ENCODE measurements at regions not wholly inside any gene's neighbourhood (a gene's known extent, or its start where the extent isn't known, plus 50 kb on each side); places are given as distances from the start of the nearest gene placed in this dataset.
"Not testable (repeated sequence)": the region's sequence is repeated elsewhere in the genome, so short reads cannot be mapped to it uniquely, and the experiment has no call there.

DNA sequence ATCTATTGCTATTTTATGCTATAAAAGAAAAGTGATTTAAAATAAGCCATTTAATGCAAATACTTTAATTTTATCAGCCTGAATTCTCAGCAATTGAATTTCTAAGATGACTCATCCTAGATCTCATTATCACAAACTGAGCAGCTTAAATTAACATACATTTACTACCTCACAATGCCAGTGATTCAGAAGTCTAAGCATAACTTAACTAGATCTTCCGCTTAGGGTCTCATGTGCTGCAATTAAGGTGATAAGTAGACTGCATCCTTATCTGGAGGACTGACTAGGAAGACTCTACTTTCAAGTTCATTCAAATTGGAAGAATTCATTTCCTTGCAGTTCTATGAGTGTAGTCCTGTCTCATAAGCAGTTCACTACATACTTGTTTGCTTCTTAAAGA is 286.6 kb downstream of the COL11A1 start:
- Mint-ChIP-seq H3K9me3 (no peaks in the 10 kb centered on the region), H3K27ac (no peak overlapping the region), H3K36me3 (no peaks in the 10 kb centered on the region), H3K4me3 (no peak overlapping the region), H3K27me3 (no peaks in the 10 kb centered on the region), H3K4me1 (no peaks in the 10 kb centered on the region)
- no peak for ATAC-seq

DNA sequence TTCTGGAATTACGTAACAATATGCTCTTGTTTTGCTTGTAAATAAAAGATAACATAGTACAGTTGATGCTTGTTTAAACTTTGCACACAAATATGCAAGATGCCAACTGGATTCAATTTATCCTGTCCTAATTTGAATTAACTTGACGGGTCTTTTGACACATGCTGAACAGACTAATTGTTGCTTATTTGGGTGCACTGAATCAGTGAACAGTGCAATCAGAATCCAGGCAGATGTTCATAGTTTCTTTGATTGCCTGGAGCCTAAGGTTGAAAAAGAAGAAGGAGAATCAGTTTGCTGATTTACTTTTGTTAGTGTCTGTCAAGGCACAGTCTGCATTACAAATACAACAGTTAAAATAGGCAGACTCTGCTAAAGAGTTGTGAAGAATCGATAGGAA is 307.9 kb downstream of the COL11A1 start:
- Mint-ChIP-seq H3K4me3 (no peak overlapping the region), H3K9me3 (no peaks in the 10 kb centered on the region), H3K27me3 (no peaks in the 10 kb centered on the region), H3K4me1 (no peaks in the 10 kb centered on the region), H3K36me3 (no peaks in the 10 kb centered on the region), H3K27ac (no peak overlapping the region)
- ATAC-seq: no peak

DNA sequence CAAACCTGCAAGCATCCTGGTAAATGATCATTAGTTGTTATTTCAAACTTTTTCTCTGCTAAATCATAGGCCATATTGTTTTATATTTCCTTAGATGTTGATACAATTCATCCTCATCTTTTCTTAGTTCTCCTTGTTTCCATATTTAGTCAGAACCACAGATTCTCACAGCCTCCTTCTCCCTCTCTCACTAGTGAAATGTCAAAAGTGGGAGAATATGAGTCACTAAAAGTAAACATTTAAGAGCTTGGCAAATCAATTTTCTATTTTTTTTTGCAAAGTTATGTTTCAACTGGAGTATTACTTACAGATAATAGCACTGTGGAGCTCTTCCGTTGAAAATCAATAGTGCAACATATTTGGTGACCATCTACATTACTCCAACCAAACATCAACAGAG is 308.8 kb downstream of the COL11A1 start:
- H3K9me3 Mint-ChIP-seq: no peaks in the 10 kb centered on the region
- no peak overlapping the region for H3K4me3 Mint-ChIP-seq
- no peaks in the 10 kb centered on the region for H3K36me3 Mint-ChIP-seq
- no peaks in the 10 kb centered on the region for H3K27me3 Mint-ChIP-seq
- H3K4me1 Mint-ChIP-seq: no peaks in the 10 kb centered on the region
- no peak for ATAC-seq
- H3K27ac Mint-ChIP-seq: no peak overlapping the region

DNA sequence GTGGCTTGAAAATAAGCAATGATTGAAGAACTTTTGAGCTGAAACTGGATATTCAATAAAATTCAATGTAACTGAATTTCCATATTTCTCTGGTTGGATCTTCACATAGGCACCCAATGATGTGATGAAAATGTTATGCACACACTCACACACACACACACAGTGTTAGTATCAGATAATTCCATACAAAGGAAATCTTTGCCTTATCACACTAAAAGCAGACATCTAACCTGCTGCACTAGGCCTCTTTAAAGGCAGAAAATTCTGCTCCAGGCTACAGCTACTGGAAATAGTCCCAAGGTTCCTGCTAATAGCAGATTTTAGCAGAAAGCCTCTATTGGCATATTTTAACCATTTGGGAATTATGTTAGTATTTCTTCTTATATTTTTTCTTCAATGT is 309.6 kb downstream of the COL11A1 start:
- no peak overlapping the region for H3K27ac Mint-ChIP-seq
- H3K9me3 Mint-ChIP-seq: no peaks in the 10 kb centered on the region
- H3K27me3 Mint-ChIP-seq: no peaks in the 10 kb centered on the region
- no peak for ATAC-seq
- no peak overlapping the region for H3K4me3 Mint-ChIP-seq
- H3K36me3 Mint-ChIP-seq: no peaks in the 10 kb centered on the region
- no peaks in the 10 kb centered on the region for H3K4me1 Mint-ChIP-seq

DNA sequence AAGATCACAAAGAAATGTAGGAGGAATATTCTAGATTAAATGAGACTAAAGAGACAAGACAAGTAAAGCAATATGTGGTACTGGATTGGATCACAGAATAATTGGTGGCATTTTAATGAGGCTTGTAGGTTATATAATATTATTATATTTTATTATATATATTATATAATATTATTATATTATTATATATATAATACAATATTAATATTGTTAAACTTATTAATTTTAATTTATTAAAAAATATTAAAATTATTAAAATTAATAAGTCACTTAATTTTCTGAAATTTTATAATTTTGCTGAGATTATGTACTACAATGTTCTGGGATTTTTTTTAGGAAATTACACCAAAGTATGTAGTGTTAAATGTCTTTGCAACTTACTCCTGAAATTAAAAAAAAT is 311.9 kb downstream of the COL11A1 start:
- Mint-ChIP-seq H3K36me3 (no peaks in the 10 kb centered on the region), H3K27ac (no peak overlapping the region), H3K4me3 (no peak overlapping the region), H3K9me3 (no peaks in the 10 kb centered on the region), H3K27me3 (no peaks in the 10 kb centered on the region), H3K4me1 (no peaks in the 10 kb centered on the region)
- ATAC-seq: no peak

DNA sequence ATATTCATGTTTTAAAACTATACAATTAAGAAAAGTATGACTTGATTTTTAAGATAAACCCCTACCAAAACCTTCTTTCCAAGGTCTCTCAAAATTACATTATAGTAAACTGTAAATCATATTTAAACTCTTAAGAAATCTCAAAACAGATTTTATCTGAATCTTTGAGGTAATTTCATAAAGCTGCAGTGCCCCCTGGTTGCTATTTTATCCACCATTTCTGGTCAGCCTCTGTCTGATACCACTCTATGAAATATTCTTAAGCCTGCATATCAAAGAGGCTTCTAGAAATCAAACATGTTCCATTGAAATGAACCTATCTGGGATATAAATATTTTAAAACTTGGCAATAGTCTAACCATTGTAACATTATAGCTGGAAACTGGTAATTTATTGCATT is 317.3 kb downstream of the COL11A1 start:
- no peaks in the 10 kb centered on the region for H3K27me3 Mint-ChIP-seq
- no peaks in the 10 kb centered on the region for H3K9me3 Mint-ChIP-seq
- no peak overlapping the region for H3K4me3 Mint-ChIP-seq
- H3K27ac Mint-ChIP-seq: no peak overlapping the region
- ATAC-seq: no peak
- no peaks in the 10 kb centered on the region for H3K36me3 Mint-ChIP-seq
- no peaks in the 10 kb centered on the region for H3K4me1 Mint-ChIP-seq

DNA sequence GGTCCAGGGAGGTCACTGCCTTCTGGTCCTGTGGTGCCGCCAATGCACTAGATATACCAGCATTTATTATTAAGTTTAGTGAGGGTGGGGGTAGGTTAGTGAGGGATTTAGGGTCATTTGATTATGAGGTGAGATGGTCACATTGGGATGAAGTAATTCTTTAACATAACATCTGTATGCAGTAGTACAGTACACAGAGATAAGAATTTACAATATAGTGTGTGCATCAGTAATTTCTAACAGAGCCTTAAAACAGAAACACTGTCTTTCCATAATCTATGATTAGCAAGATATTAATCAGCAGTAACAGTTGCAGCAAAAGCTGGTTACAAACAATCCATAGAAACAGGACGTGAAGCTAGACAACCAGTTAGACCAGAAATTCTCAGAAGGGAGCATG is 318.4 kb downstream of the COL11A1 start:
- not testable (repeated sequence) for ATAC-seq, H3K4me3 Mint-ChIP-seq, H3K27me3 Mint-ChIP-seq, H3K4me1 Mint-ChIP-seq, H3K27ac Mint-ChIP-seq, H3K9me3 Mint-ChIP-seq, H3K36me3 Mint-ChIP-seq

DNA sequence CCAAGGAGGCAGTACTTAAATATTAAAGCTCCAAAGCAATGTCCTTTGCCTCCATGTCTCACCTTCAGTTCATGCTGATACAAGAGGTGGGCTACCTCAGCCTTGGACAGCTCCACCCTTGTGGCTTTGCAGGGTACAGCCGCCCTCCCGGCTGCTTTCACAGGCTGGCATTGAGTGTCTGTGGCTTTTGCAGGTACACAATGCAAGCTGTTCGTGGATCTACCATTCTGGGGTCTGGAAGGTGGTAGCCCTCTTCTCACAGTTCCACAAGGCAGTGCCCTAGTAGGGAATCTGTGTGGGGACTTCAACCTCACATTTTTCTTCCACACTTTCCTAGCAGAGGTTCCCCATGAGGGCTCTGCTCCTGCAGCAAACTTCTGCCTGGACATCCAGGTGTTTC is 324.8 kb downstream of the COL11A1 start:
- H3K4me3 Mint-ChIP-seq: no peak overlapping the region
- no peaks in the 10 kb centered on the region for H3K36me3 Mint-ChIP-seq
- ATAC-seq: no peak
- H3K27ac Mint-ChIP-seq: no peak overlapping the region
- peaks cover 2% of the 10 kb centered on the region for H3K9me3 Mint-ChIP-seq
- H3K27me3 Mint-ChIP-seq: no peaks in the 10 kb centered on the region
- H3K4me1 Mint-ChIP-seq: no peaks in the 10 kb centered on the region

DNA sequence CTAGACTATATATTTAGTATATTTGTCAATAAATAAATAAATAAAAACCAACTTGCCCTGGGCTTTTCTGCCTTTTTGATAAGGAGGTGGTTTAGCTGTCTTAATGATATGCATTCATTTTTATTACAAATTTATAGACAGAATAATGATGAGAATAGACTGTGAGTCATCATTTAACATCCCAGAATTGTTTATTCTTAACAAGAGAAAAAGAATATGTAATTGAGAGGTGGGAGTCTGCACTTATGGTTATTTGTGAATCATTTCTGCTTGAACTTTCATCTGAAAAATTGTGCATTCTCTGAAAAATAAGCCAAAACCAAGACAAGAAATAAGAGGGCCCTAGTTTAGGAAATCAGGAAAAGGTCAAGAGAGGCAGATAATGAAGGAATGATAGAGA is 326.2 kb downstream of the COL11A1 start:
- no peak for ATAC-seq
- Mint-ChIP-seq H3K4me3 (no peak overlapping the region), H3K27ac (no peak overlapping the region), H3K27me3 (no peaks in the 10 kb centered on the region), H3K4me1 (no peaks in the 10 kb centered on the region), H3K36me3 (no peaks in the 10 kb centered on the region), H3K9me3 (peaks cover 2% of the 10 kb centered on the region)

DNA sequence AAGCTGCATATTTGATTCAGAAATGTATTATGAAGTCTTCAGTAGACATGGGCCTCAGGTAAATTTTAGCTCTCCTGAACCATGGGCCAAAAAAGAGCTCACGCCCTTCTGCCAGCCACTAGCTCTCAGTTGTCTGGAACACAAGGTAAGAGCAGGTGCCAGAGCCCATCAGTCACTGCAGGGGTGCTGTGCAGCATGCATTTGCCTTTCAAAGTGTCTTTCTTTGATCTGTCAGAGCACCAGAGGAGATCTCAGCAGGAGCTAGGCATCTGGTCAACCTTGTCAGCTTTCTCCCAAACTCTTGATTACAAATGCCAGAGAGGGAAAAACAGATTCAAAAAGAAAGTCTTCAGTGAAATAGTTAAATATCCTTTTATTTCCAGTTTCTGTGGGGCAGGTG is 332.3 kb downstream of the COL11A1 start:
- Mint-ChIP-seq H3K4me3 (no peak overlapping the region), H3K27me3 (no peaks in the 10 kb centered on the region), H3K27ac (no peak overlapping the region), H3K4me1 (no peaks in the 10 kb centered on the region), H3K36me3 (no peaks in the 10 kb centered on the region), H3K9me3 (no peaks in the 10 kb centered on the region)
- no peak for ATAC-seq

DNA sequence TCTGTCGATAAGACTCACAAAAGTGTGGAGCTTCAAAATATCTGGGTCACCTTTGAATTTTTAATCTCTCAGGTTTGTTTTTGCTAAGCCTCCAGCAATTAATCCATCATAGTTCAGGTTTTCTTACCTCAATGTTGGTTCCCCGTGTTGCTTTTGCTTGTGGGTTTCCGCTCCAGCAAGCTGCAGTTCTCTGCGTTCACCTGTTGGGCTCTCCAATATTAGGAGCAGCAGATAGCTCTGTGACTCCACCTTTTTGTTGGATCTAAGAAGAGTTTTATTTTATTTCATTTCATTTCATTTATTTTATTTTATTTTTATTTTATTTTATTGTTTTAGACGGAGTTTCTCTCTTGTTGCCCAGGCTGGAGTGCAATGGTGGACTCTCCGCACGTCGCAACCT is 335.5 kb downstream of the COL11A1 start:
- Mint-ChIP-seq H3K27ac (no peak overlapping the region), H3K36me3 (no peaks in the 10 kb centered on the region), H3K27me3 (no peaks in the 10 kb centered on the region), H3K9me3 (no peaks in the 10 kb centered on the region), H3K4me1 (no peaks in the 10 kb centered on the region), H3K4me3 (no peak overlapping the region)
- no peak for ATAC-seq

DNA sequence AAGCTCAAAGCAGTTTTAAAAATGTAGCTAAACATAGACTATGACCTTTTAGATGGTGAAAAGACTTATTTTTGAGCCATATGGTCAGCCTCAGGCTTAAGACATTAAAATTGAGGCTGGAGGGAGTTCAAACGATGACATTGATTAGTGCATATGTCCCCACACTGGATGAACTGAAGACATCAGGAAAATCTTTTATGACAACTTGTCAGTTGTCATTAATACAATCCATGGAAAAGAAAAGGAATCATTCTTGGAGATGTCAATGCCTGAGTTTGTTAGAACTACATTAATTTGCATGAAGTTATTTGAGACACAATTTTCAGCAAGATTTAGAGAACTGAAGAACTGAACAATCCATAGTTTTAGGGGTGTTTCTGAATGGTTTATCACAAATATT is 349.9 kb downstream of the COL11A1 start:
- Mint-ChIP-seq H3K27ac (no peak overlapping the region), H3K36me3 (no peaks in the 10 kb centered on the region), H3K27me3 (no peaks in the 10 kb centered on the region), H3K9me3 (no peaks in the 10 kb centered on the region), H3K4me1 (no peaks in the 10 kb centered on the region), H3K4me3 (no peak overlapping the region)
- no peak for ATAC-seq

DNA sequence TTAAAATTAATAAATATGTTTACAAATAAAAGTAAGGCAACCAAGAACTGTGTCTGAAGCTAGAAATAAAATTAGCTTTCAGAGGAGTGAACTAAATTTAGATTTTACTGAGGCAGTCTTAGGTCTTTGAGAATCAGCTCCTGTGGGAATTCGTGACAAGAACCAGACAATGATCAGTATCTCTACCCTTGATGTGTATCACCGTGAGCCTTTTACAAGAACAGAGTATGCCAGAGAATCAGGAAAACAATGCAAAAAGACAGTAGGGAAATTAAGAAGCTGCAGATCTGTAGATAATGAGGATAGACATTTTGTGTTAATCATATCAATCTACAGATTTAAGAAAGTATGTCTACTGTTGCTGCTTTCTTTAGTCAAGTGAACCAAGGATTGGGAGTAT is 351.0 kb downstream of the COL11A1 start:
- ATAC-seq: no peak
- Mint-ChIP-seq H3K36me3 (no peaks in the 10 kb centered on the region), H3K9me3 (no peaks in the 10 kb centered on the region), H3K4me1 (no peaks in the 10 kb centered on the region), H3K27ac (no peak overlapping the region), H3K4me3 (no peak overlapping the region), H3K27me3 (no peaks in the 10 kb centered on the region)

DNA sequence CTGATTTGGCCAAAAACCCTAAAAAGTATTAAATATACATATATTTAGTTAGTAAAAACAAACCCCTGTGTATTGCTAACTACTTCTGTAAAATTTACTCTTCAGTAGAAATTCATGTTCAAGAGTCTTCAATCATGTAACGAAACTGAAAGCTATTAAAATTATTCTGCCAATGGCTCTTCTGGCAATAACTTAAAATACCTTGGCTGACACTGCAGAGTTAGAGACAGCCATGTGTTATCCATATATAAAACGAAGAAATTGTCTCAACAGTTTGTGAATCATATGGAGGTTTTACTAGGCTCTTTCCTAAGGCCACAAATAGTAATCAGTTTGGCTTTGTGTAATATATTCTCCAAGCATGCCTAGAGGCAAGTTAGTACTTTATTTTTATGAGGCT is 357.2 kb downstream of the COL11A1 start:
- ATAC-seq: no peak
- Mint-ChIP-seq H3K27ac (no peak overlapping the region), H3K4me3 (no peak overlapping the region)

DNA sequence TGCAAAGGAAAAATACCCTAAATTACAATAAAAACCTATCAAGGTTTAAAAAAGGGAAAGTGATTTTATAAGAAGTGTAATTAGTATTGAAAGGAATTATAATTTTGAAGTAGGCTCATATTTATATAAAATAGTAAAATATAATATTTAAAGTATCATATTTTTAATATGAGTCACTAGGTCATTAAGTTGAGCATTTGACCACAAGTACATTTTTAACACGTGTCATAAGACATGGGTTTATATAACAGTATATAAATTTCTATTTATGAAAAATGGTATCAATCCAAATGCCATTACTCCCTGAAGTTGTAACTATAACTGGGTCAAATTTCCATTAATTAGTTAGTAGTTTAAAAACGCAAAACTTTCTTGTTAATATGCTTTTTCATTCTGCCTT is 365.9 kb downstream of the COL11A1 start:
- ATAC-seq: no peak
- no peaks in the 10 kb centered on the region for H3K27me3 Mint-ChIP-seq

More for the DNA sequence above, 357.2 kb downstream of the COL11A1 start:
- no peaks in the 10 kb centered on the region for H3K27me3 Mint-ChIP-seq
- no peaks in the 10 kb centered on the region for H3K4me1 Mint-ChIP-seq
- no peaks in the 10 kb centered on the region for H3K36me3 Mint-ChIP-seq
- no peaks in the 10 kb centered on the region for H3K9me3 Mint-ChIP-seq

DNA sequence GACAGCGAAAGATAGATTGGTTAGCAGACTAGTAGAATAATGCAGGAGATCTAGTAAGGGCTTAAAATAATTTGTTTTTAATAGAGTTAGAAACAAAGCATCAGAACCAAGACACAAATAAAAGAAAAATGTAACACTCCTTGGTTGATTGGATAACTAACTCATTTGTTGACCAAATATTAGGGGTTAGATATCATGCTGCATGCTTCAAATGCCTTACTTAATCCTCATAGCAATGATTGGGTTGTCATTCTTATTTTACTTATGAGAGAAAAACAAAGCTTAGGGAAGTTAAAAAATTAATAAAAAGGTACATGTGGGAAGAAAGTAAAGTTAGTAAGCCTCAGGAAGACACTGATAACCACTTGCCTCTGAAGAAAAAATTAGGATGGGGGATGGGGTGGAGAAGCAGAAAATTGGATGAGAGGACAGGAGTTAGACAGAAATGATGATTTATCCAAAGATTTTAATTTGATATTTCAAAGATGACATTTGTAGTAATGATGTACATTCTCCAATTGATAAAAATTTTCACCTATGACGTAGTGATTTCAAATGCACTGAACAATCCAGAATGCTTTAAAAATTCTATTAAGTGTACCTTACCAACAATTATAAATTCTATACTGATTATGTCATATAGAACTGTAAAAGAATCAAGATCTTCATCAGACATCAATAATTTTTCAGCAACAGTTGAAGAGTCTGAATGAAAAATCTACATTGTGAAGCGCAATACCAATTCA is 374.7 kb downstream of the COL11A1 start:
- no peak overlapping the region for H3K27ac Mint-ChIP-seq
- ATAC-seq: no peak
- no peaks in the 10 kb centered on the region for H3K27me3 Mint-ChIP-seq

More for the DNA sequence above, 365.9 kb downstream of the COL11A1 start:
- Mint-ChIP-seq H3K36me3 (no peaks in the 10 kb centered on the region), H3K9me3 (peaks cover 10% of the 10 kb centered on the region), H3K27ac (no peak overlapping the region), H3K4me3 (no peak overlapping the region), H3K4me1 (no peaks in the 10 kb centered on the region)

DNA sequence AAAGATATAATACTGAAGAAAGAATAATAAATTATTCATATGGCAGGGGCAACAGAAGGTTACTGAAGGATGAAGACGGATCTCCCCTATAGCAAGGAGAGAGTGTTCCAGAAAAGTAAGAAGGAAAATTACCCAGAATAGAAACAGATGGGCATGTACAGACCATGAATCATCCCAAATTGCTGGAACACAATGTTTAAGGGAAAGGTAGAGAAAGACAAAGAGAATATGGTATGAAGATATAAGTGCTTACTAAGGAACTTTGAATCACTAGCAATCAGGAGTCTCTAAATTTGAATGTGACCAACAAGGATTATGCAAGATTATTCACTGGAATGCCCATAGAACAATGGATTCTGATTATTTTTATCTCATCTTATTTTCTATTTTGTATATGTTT is 375.4 kb downstream of the COL11A1 start:
- Mint-ChIP-seq H3K9me3 (peaks cover 3% of the 10 kb centered on the region), H3K36me3 (no peaks in the 10 kb centered on the region), H3K27ac (no peak overlapping the region), H3K4me1 (no peaks in the 10 kb centered on the region), H3K4me3 (no peak overlapping the region), H3K27me3 (no peaks in the 10 kb centered on the region)
- no peak for ATAC-seq

More for the DNA sequence above, 374.7 kb downstream of the COL11A1 start:
- Mint-ChIP-seq H3K36me3 (no peaks in the 10 kb centered on the region), H3K4me3 (no peak overlapping the region), H3K9me3 (peaks cover 3% of the 10 kb centered on the region), H3K4me1 (no peaks in the 10 kb centered on the region)

Measured in stimulated activated memory B cell treated with anti-CD40 and anti-IgM and Interleukin-4, amounts not matched to agents 10 μg/mL and 1 μg/mL and 100 μg/mL, for 72 hours (primary cell).